ENCODE measurements at regions not wholly inside any gene's neighbourhood (a gene's known extent, or its start where the extent isn't known, plus 50 kb on each side); places are given as distances from the start of the nearest gene placed in this dataset.

GRCh38 chr3:72355168-72355567 lies 493.1 kb downstream of the SHQ1 start:
- TF ChIP-seq CTCF (IDR thresholded peaks at IDR 0.05) (no peak), POLR2AphosphoS5 (IDR thresholded peaks at IDR 0.05; ENCODE audit: insufficient read depth in 1 of 2, low read depth in 1 of 2) (no peak), POLR2A (IDR thresholded peaks at IDR 0.05) (no peak)

All from vagina (tissue), 2 donors.